HEK293T (cell line): ENCODE measurements at regions not wholly inside any gene's neighbourhood (a gene's known extent, or its start where the extent isn't known, plus 50 kb on each side); places are given as distances from the start of the nearest gene placed in this dataset.

Experiments
- FOXA1 ChIP-seq: fragments of 450-650 bp; IDR thresholded peaks from 2 replicates; pipeline ENCODE4 v1.6.1; 2016; ENCODE audit warnings: mild to moderate bottlenecking
- FOXM1 ChIP-seq: fragments of 450-650 bp; IDR thresholded peaks from 2 replicates; pipeline ENCODE4 v1.6.1; 2017; ENCODE audit warnings: mild to moderate bottlenecking, borderline replicate concordance
- L3MBTL2 ChIP-seq: fragments of 450-650 bp; conservative IDR thresholded peaks from 2 replicates; pipeline ENCODE4 v1.6.1; 2016; ENCODE audit warnings: mild to moderate bottlenecking
- SUZ12 ChIP-seq: fragments of 450-650 bp; IDR thresholded peaks from 2 replicates; pipeline ENCODE4 v1.6.1; 2016; ENCODE audit warnings: mild to moderate bottlenecking

DNA sequence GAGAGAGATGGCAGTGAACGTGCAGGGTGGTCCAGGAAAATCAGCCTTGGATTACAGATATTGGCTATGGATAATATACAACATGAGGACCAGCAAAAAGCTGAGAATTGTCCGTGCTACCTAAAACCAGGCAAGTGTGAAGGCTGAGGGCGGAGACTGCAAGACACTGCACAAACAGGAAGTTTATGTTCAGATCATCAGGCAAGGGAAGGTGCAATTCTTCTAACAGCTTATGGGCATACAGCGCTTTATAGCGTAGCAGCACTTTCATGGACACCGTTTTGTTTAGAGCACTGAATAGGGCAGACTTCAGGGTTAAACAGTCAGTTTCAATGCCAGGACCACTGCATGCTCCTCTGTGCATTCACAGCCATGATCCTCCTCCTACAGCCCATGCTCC, 93.1 kb upstream of the TMEM45B start:
- TF ChIP-seq L3MBTL2, result no peak
- TF ChIP-seq SUZ12, result no peak
- TF ChIP-seq FOXM1, result no peak
- no peak for TF ChIP-seq FOXA1
